OCI-LY1 (cell line): ENCODE measurements at regions not wholly inside any gene's neighbourhood (a gene's known extent, or its start where the extent isn't known, plus 50 kb on each side); places are given as distances from the start of the nearest gene placed in this dataset.

Source experiments
- H2AFZ ChIP-seq: fragments of 200-600 bp; sonication (generic), shearing (Covaris generic); 2 replicates; pipeline ENCODE4 v1.6.0; 2014; ENCODE audit warnings: antibody characterized with exemption, mild to moderate bottlenecking, low read length
- H3F3A ChIP-seq: fragments of 200-600 bp; sonication (generic), shearing (Covaris generic); 2 replicates; pipeline ENCODE4 v1.6.0; 2014; ENCODE audit warnings: mild to moderate bottlenecking, antibody characterized with exemption, low read length, moderate library complexity; ENCODE audit not compliant: insufficient read depth
- H3K27ac ChIP-seq: fragments of 200-600 bp; sonication (generic); 2 replicates; pipeline ENCODE4 v1.5.1; 2014; ENCODE audit warnings: low read length, mixed run types, mild to moderate bottlenecking, low read depth; ENCODE audit not compliant: poor library complexity, severe bottlenecking
- H3K27me3 ChIP-seq: fragments of 200-600 bp; sonication (generic); 2 replicates; pipeline ENCODE4 v1.6.0; 2014; ENCODE audit warnings: antibody characterized with exemption, mild to moderate bottlenecking, low read length, moderate library complexity; ENCODE audit not compliant: insufficient read depth
- H3K36me3 ChIP-seq: fragments of 200-600 bp; sonication (generic); 2 replicates; pipeline ENCODE4 v1.6.1; 2014; ENCODE audit warnings: mild to moderate bottlenecking, antibody characterized with exemption, low read length, moderate library complexity, mixed read lengths; ENCODE audit not compliant: insufficient read depth
- H3K4me1 ChIP-seq: fragments of 200-600 bp; sonication (generic); 2 replicates; pipeline ENCODE4 v1.5.1; 2014; ENCODE audit warnings: mild to moderate bottlenecking, low read length, moderate library complexity; ENCODE audit not compliant: insufficient read depth, severe bottlenecking
- H3K4me2 ChIP-seq: fragments of 200-600 bp; sonication (generic), shearing (Covaris generic); 2 replicates; pipeline ENCODE4 v1.6.1; 2014; ENCODE audit warnings: low read length
- H3K4me3 ChIP-seq: fragments of 200-600 bp; sonication (generic); 2 replicates; pipeline ENCODE4 v1.5.1; 2014; ENCODE audit warnings: low read length, low read depth, mild to moderate bottlenecking, mixed read lengths; ENCODE audit not compliant: poor library complexity, severe bottlenecking
- H3K79me2 ChIP-seq: fragments of 200-600 bp; shearing (Covaris generic); 2 replicates; pipeline ENCODE4 v1.6.1; 2016; ENCODE audit warnings: mixed run types, low read length, mixed read lengths; ENCODE audit not compliant: insufficient read depth
- H3K9ac ChIP-seq: fragments of 200-600 bp; sonication (generic), shearing (Covaris generic); 2 replicates; pipeline ENCODE4 v1.6.1; 2014; ENCODE audit warnings: mild to moderate bottlenecking, low read length, mixed read lengths
- H3K9me2 ChIP-seq: fragments of 200-600 bp; sonication (generic), shearing (Covaris generic); 2 replicates; pipeline ENCODE4 v1.6.1; 2014; ENCODE audit warnings: low read depth, mild to moderate bottlenecking, low read length, mixed read lengths
- H3K9me3 ChIP-seq: fragments of 200-600 bp; shearing (Covaris generic); 2 replicates; pipeline ENCODE4 v1.6.1; 2014; ENCODE audit warnings: low read length, mixed read lengths
- H4K20me1 ChIP-seq: fragments of 200-600 bp; sonication (generic), shearing (Covaris generic); 2 replicates; pipeline ENCODE4 v1.6.0; 2016; ENCODE audit warnings: mild to moderate bottlenecking, low read length; ENCODE audit not compliant: insufficient read depth
- EZH2 ChIP-seq: fragments of 200-600 bp; sonication (generic), shearing (Covaris generic); IDR thresholded peaks from 2 replicates; pipeline ENCODE4 v1.8.0; 2017; ENCODE audit warnings: borderline replicate concordance, mixed run types, mild to moderate bottlenecking, antibody characterized with exemption, low read length, moderate library complexity, mixed read lengths
- TF ChIP-seq, protein P1 (sequence below): fragments of 200-600 bp; sonication (generic), shearing (Covaris generic); IDR thresholded peaks from 2 replicates; pipeline ENCODE4 v1.5.1; 2017; ENCODE audit warnings: mild to moderate bottlenecking, antibody characterized with exemption, low read length, moderate library complexity, mixed read lengths

DNA sequence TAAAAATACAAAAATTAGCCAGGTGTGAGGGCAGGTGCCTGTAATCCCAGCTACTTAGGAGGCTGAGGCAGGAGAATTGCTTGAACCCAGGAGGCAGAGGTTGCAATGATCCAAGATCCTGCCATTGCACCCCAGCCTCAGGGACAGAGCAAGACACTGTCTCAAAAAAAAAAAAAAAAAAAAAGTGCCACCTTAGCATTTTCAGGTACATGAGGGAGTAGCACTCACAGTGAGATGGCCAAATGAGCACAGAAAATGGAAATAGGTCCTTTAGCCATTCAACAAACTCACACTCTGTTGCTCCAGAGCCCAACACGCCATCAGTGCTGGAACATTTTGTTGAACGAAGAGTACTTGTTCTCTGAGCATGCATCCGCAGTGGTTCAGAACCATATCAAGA is 75.2 kb upstream of the MYL2 start:
- no peak for TF ChIP-seq EZH2
- TF ChIP-seq, protein P1, sequence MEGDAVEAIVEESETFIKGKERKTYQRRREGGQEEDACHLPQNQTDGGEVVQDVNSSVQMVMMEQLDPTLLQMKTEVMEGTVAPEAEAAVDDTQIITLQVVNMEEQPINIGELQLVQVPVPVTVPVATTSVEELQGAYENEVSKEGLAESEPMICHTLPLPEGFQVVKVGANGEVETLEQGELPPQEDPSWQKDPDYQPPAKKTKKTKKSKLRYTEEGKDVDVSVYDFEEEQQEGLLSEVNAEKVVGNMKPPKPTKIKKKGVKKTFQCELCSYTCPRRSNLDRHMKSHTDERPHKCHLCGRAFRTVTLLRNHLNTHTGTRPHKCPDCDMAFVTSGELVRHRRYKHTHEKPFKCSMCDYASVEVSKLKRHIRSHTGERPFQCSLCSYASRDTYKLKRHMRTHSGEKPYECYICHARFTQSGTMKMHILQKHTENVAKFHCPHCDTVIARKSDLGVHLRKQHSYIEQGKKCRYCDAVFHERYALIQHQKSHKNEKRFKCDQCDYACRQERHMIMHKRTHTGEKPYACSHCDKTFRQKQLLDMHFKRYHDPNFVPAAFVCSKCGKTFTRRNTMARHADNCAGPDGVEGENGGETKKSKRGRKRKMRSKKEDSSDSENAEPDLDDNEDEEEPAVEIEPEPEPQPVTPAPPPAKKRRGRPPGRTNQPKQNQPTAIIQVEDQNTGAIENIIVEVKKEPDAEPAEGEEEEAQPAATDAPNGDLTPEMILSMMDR, result no peak
- Histone ChIP-seq H3K36me3 (no peaks in the 10 kb centered on the region), H2AFZ (no peak overlapping the region), H3F3A (no peaks in the 10 kb centered on the region), H3K27ac (no peak overlapping the region), H4K20me1 (no peaks in the 10 kb centered on the region), H3K9me2 (no peaks in the 10 kb centered on the region), H3K4me3 (no peak overlapping the region), H3K27me3 (no peaks in the 10 kb centered on the region), H3K4me2 (no peak overlapping the region), H3K4me1 (no peaks in the 10 kb centered on the region), H3K9ac (no peak overlapping the region), H3K79me2 (no peaks in the 10 kb centered on the region), H3K9me3 (no peaks in the 10 kb centered on the region)

DNA sequence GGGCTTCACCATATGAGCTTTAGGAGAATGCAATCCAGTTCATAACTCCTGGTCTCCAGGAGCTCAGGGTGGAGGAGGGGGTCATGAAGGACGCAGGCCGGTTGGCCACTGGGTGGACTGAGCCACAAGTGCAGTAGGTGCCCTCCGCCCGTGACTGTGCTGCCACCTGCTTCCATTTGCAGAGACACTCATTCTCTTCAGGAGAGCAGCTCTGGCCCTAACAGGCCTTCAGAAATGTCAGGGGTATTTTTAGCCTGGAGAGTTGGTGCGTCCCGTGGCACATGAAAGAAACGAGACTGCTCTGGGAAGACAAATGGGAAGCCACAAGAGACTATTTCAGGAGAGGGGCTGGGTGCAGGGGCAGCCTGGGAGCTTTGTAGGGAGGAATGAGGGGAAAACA is 74.6 kb upstream of the MYL2 start:
- TF ChIP-seq, protein P1, result no peak
- TF ChIP-seq EZH2, result no peak
- no peak overlapping the region for H3K4me2 ChIP-seq
- no peaks in the 10 kb centered on the region for H3K4me1 ChIP-seq
- no peaks in the 10 kb centered on the region for H3K36me3 ChIP-seq
- no peaks in the 10 kb centered on the region for H3K27me3 ChIP-seq
- no peak overlapping the region for H3K4me3 ChIP-seq
- H4K20me1 ChIP-seq, result no peaks in the 10 kb centered on the region
- H3K9me3 ChIP-seq, result no peaks in the 10 kb centered on the region
- no peaks in the 10 kb centered on the region for H3K79me2 ChIP-seq
- H3K27ac ChIP-seq, result no peak overlapping the region
- H3F3A ChIP-seq, result no peaks in the 10 kb centered on the region
- no peak overlapping the region for H3K9ac ChIP-seq
- H3K9me2 ChIP-seq, result no peaks in the 10 kb centered on the region
- H2AFZ ChIP-seq, result no peak overlapping the region

DNA sequence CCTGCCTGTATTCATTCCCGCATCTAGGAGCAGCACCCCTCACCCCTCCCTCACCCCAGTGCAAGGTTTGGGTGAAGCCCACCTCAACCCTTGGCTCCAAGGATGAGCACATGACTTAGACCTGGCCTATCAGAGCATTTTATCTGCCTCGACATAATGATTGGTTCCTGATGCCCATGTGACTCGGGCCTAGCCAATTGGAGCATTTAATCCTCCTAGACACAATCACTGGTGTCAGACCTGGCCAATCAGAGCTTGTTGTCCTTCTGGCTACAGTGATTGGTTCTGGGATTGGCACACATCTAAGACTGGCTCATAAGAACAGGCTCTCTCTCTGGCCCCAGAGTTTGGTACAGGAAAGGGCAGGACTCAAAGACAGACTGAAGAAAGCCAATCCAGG is 73.1 kb upstream of the MYL2 start:
- H3K4me3 ChIP-seq, result no peak overlapping the region
- no peak overlapping the region for H2AFZ ChIP-seq
- no peak overlapping the region for H3K9ac ChIP-seq
- TF ChIP-seq, protein P1, result no peak
- no peak for TF ChIP-seq EZH2
- H3K9me2 ChIP-seq, result no peaks in the 10 kb centered on the region
- no peaks in the 10 kb centered on the region for H3K79me2 ChIP-seq
- no peaks in the 10 kb centered on the region for H4K20me1 ChIP-seq
- no peak overlapping the region for H3K27ac ChIP-seq
- no peaks in the 10 kb centered on the region for H3K4me1 ChIP-seq
- no peaks in the 10 kb centered on the region for H3K27me3 ChIP-seq
- H3K4me2 ChIP-seq, result no peak overlapping the region
- no peaks in the 10 kb centered on the region for H3F3A ChIP-seq
- H3K9me3 ChIP-seq, result no peaks in the 10 kb centered on the region
- no peaks in the 10 kb centered on the region for H3K36me3 ChIP-seq
